Cardiac muscle cell (in vitro differentiated cells and primary cell): ENCODE measurements at regions not wholly inside any gene's neighbourhood (a gene's known extent, or its start where the extent isn't known, plus 50 kb on each side); places are given as distances from the start of the nearest gene placed in this dataset.

Source experiments
- DNase-seq, 2 donors: peaks; one replicate each; pipeline versions ENCODE4 v3.0.0 to v3.0.0-alpha.2; 2010 to 2017; ENCODE audit warnings: low read depth in 1 of 2, low spot score in 1 of 2
- H3K27ac ChIP-seq: fragments of 200-600 bp; sonication (generic); 2 replicates; pipeline ENCODE4 v1.5.1; 2016
- H3K27me3 ChIP-seq: fragments of 200-600 bp; sonication (generic); 2 replicates; pipeline ENCODE4 v1.6.0; 2016; ENCODE audit warnings: control low read depth
- H3K36me3 ChIP-seq: fragments of 200-600 bp; sonication (generic); 2 replicates; pipeline ENCODE4 v1.5.1; 2016; ENCODE audit warnings: control low read depth
- H3K4me1 ChIP-seq: fragments of 200-600 bp; sonication (generic); 2 replicates; pipeline ENCODE4 v1.8.1; 2017; ENCODE audit warnings: low read depth, mild to moderate bottlenecking, mixed run types
- H3K4me3 ChIP-seq: fragments of 200-600 bp; sonication (generic); 2 replicates; pipeline ENCODE4 v1.5.1; 2016; ENCODE audit warnings: mild to moderate bottlenecking
- H3K9me3 ChIP-seq: fragments of 200-600 bp; sonication (generic); 2 replicates; pipeline ENCODE4 v1.5.1; 2017; ENCODE audit warnings: low read depth, mild to moderate bottlenecking, control low read depth
- TF ChIP-seq, protein P1 (sequence below): IDR thresholded peaks from 2 replicates; pipeline ENCODE4 v1.5.1; 2012; ENCODE audit warnings: low read depth, mild to moderate bottlenecking, low read length

DNA sequence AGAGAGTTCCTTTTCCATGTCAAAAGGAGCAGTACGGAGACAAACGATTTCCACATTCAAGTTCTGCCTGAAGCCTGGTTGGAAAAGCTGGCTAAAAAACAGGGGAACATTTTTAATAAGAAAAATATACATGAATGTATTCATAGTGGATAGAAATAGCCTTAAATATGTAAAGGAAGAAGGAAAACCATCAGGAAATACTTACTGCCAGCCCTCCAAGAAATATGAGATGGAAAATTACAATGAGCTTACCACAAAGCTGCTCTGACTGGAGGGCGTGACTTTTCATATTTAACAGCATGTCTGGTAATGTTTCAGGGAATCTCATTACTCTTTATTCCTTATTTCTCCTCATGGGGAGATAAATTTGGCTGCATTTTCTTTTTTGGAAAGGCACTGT lies 75.9 kb upstream of the ZDHHC17 start:
- TF ChIP-seq, protein P1, sequence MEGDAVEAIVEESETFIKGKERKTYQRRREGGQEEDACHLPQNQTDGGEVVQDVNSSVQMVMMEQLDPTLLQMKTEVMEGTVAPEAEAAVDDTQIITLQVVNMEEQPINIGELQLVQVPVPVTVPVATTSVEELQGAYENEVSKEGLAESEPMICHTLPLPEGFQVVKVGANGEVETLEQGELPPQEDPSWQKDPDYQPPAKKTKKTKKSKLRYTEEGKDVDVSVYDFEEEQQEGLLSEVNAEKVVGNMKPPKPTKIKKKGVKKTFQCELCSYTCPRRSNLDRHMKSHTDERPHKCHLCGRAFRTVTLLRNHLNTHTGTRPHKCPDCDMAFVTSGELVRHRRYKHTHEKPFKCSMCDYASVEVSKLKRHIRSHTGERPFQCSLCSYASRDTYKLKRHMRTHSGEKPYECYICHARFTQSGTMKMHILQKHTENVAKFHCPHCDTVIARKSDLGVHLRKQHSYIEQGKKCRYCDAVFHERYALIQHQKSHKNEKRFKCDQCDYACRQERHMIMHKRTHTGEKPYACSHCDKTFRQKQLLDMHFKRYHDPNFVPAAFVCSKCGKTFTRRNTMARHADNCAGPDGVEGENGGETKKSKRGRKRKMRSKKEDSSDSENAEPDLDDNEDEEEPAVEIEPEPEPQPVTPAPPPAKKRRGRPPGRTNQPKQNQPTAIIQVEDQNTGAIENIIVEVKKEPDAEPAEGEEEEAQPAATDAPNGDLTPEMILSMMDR = no peak
- H3K9me3 ChIP-seq = no peaks in the 10 kb centered on the region
- no peak overlapping the region for H3K4me3 ChIP-seq
- no peak overlapping the region for H3K27ac ChIP-seq
- peak in 1 of 2 donors; percentile 42 for DNase-seq
- H3K36me3 ChIP-seq = no peaks in the 10 kb centered on the region
- no peaks in the 10 kb centered on the region for H3K27me3 ChIP-seq
- peaks cover 5% of the 10 kb centered on the region for H3K4me1 ChIP-seq

DNA sequence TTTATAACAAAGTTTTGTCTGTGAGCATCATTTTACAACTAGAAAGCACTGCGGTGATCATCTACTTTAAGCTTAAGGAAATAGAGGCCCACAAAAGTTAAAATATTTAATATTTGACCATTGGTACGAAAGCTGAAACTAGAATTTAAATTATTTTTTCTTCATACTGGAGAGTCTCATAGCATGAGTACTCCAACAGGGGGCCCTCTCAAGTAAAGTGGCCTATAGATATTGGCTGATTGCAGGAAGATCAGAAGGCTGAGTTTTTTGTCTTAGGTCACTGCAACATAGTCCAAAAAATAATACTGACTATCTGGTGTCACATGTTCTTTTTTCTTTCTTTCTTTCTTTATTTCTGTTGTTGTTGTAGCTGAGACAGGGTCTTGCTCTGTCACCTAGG lies 75.3 kb upstream of the ZDHHC17 start:
- DNase-seq = no peak
- Histone ChIP-seq H3K9me3 (no peaks in the 10 kb centered on the region), H3K4me1 (peaks cover 5% of the 10 kb centered on the region), H3K4me3 (no peak overlapping the region), H3K27me3 (no peaks in the 10 kb centered on the region), H3K27ac (no peak overlapping the region), H3K36me3 (no peaks in the 10 kb centered on the region)
- TF ChIP-seq, protein P1 = peak; percentile 33

DNA sequence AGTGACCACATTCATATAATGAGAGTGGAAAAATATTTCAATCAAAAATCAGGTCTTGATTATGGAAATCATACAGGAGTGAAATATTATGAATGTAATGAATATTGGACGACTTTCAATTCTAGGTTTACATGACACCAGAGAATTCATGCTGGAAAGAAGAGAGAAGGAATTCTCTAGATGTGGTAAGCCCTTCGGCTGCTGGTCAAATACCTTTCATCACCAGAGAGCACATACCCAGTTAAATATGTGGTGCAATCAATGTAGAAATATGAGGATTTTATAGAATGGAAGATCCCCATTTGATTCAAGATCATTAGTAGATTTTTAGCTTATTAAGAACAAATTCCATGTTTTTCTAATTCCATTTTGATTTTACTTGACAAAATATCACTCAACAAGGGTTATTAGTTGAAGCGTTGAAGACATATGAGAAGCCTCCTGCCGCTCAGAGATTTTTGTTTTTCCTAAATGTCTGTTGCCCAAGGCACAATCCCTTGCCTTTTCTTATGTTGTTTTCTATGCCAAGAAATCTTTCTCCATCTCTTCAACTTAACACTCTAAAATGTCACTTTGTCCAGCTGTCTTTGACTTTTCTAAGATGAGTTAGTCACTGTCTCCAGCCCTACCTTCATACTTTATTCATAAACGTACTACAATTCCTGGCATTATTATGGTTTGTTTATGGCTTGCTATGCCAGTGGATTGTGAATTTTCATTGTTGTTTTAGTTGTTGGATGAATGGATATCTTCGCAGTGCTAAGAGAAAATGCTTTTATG lies 72.8 kb upstream of the ZDHHC17 start:
- Histone ChIP-seq H3K9me3 (no peaks in the 10 kb centered on the region), H3K36me3 (no peaks in the 10 kb centered on the region), H3K27ac (no peak overlapping the region), H3K27me3 (no peaks in the 10 kb centered on the region), H3K4me1 (no peaks in the 10 kb centered on the region), H3K4me3 (no peak overlapping the region)
- TF ChIP-seq, protein P1 = no peak
- DNase-seq = peak in 1 of 2 donors; percentile 77

DNA sequence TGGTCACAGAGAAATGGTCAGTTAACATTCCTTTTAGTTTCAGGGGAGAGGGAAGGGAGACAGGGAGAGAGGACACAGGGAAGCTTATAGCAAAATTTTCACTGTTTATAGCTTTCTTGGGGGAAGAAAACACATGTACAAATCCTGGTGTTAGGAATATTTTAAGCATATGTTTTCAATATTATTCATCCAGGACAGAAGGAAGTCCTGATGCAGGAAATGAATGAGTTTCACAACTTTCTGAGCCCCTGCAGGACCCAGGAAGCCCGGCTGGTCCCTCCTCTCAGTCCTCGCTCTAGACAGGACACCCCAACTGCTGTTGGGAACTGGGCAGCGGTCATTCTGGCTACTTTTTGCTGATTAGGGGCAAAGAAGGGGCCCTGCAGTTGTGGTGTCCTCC lies 71.1 kb upstream of the ZDHHC17 start:
- Histone ChIP-seq H3K27ac (no peak overlapping the region), H3K4me1 (peaks cover 5% of the 10 kb centered on the region), H3K4me3 (no peak overlapping the region), H3K9me3 (no peaks in the 10 kb centered on the region), H3K27me3 (no peaks in the 10 kb centered on the region), H3K36me3 (no peaks in the 10 kb centered on the region)
- TF ChIP-seq, protein P1 = no peak
- DNase-seq = no peak

DNA sequence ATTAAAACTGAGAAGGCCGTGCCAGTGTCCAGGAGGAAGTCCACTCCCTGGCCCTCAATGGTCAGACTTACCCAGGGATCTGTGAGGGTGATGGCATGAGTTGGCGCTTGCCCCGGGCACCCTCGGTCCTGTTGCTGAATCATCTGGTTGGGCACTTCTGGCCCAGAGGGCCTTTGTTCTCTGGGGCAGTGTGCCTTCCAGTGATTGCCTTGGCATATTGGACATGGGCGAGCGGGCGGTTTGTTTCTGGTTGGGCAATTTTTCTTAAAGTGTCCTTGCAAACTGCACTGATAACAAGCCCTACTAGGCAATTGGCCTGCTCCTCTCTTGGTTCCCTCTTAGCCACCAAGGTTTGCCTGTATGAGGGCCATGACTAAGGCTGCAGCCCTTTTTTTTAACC lies 69.5 kb upstream of the ZDHHC17 start:
- H3K27me3 ChIP-seq = no peaks in the 10 kb centered on the region
- TF ChIP-seq, protein P1 = no peak

More for the DNA sequence above, 69.5 kb upstream of the ZDHHC17 start:
- Histone ChIP-seq H3K9me3 (no peaks in the 10 kb centered on the region), H3K4me3 (no peak overlapping the region), H3K4me1 (peaks cover 6% of the 10 kb centered on the region), H3K36me3 (no peaks in the 10 kb centered on the region), H3K27ac (no peak overlapping the region)
- DNase-seq = no peak
